DOHH2 (cell line): ENCODE measurements at regions not wholly inside any gene's neighbourhood (a gene's known extent, or its start where the extent isn't known, plus 50 kb on each side); places are given as distances from the start of the nearest gene placed in this dataset.

ENCODE experiments used
- H3F3A ChIP-seq: fragments of 200-600 bp; sonication (generic), shearing (Covaris generic); 2 replicates; pipeline ENCODE4 v1.6.0; 2016; ENCODE audit warnings: antibody characterized with exemption, mild to moderate bottlenecking; ENCODE audit not compliant: control insufficient read depth, insufficient read depth
- H3K27ac ChIP-seq: fragments of 200-600 bp; sonication (generic); 2 replicates; pipeline ENCODE4 v1.5.1; 2014; ENCODE audit warnings: low read depth, mild to moderate bottlenecking, low read length, moderate library complexity
- H3K27me3 ChIP-seq: fragments of 200-600 bp; sonication (generic); 2 replicates; pipeline ENCODE4 v1.6.1; 2014; ENCODE audit warnings: mild to moderate bottlenecking, low read length, mixed read lengths; ENCODE audit not compliant: control insufficient read depth
- H3K36me3 ChIP-seq: fragments of 200-600 bp; sonication (generic); 2 replicates; pipeline ENCODE4 v1.6.1; 2014; ENCODE audit warnings: mild to moderate bottlenecking, low read length, moderate library complexity, mixed read lengths; ENCODE audit not compliant: control insufficient read depth
- H3K4me1 ChIP-seq: fragments of 200-600 bp; sonication (generic); 2 replicates; pipeline ENCODE4 v1.6.1; 2014; ENCODE audit warnings: mild to moderate bottlenecking, low read length, mixed read lengths; ENCODE audit not compliant: control insufficient read depth
- H3K4me2 ChIP-seq: fragments of 200-600 bp; sonication (generic); 2 replicates; pipeline ENCODE4 v1.6.0; 2014; ENCODE audit warnings: mild to moderate bottlenecking, low read length, moderate library complexity
- H3K4me3 ChIP-seq: fragments of 200-600 bp; sonication (generic); 2 replicates; pipeline ENCODE4 v1.5.1; 2014; ENCODE audit warnings: mild to moderate bottlenecking, low read length, mixed read lengths
- H3K79me2 ChIP-seq: fragments of 200-600 bp; sonication (generic); 2 replicates; pipeline ENCODE4 v1.6.1; 2014; ENCODE audit warnings: mild to moderate bottlenecking, low read length, mixed read lengths; ENCODE audit not compliant: control insufficient read depth
- H3K9me2 ChIP-seq: fragments of 200-600 bp; sonication (generic); replicated peaks from 2 replicates; pipeline ENCODE4 v1.6.1; 2014; ENCODE audit warnings: mild to moderate bottlenecking, low read length, mixed read lengths; ENCODE audit not compliant: control insufficient read depth
- H3K9me3 ChIP-seq: fragments of 200-600 bp; sonication (generic); 2 replicates; pipeline ENCODE4 v1.6.1; 2014; ENCODE audit warnings: antibody characterized with exemption, low read length, mixed read lengths; ENCODE audit not compliant: control insufficient read depth, insufficient read depth
- H4K20me1 ChIP-seq: fragments of 200-600 bp; sonication (generic); 2 replicates; pipeline ENCODE4 v1.6.0; 2014; ENCODE audit warnings: low read depth, mild to moderate bottlenecking, antibody characterized with exemption, low read length, moderate library complexity; ENCODE audit not compliant: control insufficient read depth, insufficient read depth
- EZH2phosphoT487 ChIP-seq: fragments of 200-600 bp; sonication (generic); IDR thresholded peaks from 2 replicates; pipeline ENCODE4 v1.6.1; 2017; ENCODE audit warnings: borderline replicate concordance, mild to moderate bottlenecking, antibody characterized with exemption, low read length, moderate library complexity, mixed read lengths
- TF ChIP-seq, protein P1 (sequence below): fragments of 200-600 bp; sonication (generic); IDR thresholded peaks from one replicate; pipeline ENCODE4 v1.5.1; 2014; ENCODE audit warnings: antibody characterized with exemption, mild to moderate bottlenecking, low read depth, low read length; ENCODE audit not compliant: poor library complexity, severe bottlenecking

DNA sequence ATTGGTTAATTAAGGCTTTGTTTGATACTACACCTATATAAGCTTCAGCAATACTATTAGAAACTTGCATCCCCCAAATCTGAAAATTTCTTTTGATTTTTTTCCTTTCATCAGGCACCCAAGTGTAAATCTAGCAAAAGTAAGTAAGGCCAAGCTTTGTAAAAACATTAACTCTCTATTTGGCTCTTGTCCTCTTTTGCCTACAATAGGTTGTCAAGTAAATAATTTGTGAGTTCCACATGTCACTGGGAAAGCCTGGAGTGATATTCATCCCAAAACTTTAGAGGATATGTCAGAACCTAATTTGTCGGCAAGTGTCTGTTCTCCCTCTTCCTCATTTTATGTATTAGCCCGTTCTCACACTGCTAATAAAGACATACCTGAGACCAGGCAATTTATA is 492.4 kb downstream of the IPMK start:
- Histone ChIP-seq H3K79me2 (no peaks in the 10 kb centered on the region), H3K27me3 (no peaks in the 10 kb centered on the region), H3K4me1 (no peaks in the 10 kb centered on the region), H3F3A (no peaks in the 10 kb centered on the region), H4K20me1 (no peaks in the 10 kb centered on the region), H3K9me3 (no peaks in the 10 kb centered on the region), H3K4me3 (no peak overlapping the region), H3K27ac (no peak overlapping the region), H3K4me2 (no peak overlapping the region), H3K9me2 (no peaks in the 10 kb centered on the region), H3K36me3 (no peaks in the 10 kb centered on the region)
- TF ChIP-seq, protein P1, sequence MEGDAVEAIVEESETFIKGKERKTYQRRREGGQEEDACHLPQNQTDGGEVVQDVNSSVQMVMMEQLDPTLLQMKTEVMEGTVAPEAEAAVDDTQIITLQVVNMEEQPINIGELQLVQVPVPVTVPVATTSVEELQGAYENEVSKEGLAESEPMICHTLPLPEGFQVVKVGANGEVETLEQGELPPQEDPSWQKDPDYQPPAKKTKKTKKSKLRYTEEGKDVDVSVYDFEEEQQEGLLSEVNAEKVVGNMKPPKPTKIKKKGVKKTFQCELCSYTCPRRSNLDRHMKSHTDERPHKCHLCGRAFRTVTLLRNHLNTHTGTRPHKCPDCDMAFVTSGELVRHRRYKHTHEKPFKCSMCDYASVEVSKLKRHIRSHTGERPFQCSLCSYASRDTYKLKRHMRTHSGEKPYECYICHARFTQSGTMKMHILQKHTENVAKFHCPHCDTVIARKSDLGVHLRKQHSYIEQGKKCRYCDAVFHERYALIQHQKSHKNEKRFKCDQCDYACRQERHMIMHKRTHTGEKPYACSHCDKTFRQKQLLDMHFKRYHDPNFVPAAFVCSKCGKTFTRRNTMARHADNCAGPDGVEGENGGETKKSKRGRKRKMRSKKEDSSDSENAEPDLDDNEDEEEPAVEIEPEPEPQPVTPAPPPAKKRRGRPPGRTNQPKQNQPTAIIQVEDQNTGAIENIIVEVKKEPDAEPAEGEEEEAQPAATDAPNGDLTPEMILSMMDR = no peak
- no peak for TF ChIP-seq EZH2phosphoT487

DNA sequence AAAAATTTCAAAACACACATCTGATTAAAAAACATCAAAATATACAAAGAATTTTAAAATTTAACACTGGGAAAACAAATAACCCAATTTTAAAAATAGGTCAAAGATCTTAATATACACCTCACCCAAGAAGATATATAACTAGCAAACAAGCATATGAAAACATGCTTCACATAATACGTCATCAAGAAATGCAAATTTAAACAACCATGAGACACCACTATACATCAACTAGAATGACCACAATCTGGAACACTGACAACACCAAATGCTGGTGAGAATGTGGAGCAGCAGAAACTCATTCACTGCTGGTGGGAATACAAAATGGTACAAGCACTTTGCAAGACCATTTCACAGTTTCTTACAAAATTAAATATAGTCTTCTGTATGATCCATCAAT is 498.4 kb downstream of the IPMK start:
- TF ChIP-seq, protein P1 = no peak
- TF ChIP-seq EZH2phosphoT487 = no peak
- no peaks in the 10 kb centered on the region for H3K9me3 ChIP-seq
- H3K27ac ChIP-seq = no peak overlapping the region
- H3K9me2 ChIP-seq = no peaks in the 10 kb centered on the region
- H3K4me1 ChIP-seq = no peaks in the 10 kb centered on the region
- no peaks in the 10 kb centered on the region for H4K20me1 ChIP-seq
- no peaks in the 10 kb centered on the region for H3K27me3 ChIP-seq
- no peak overlapping the region for H3K4me3 ChIP-seq
- no peaks in the 10 kb centered on the region for H3K36me3 ChIP-seq
- no peaks in the 10 kb centered on the region for H3K79me2 ChIP-seq
- no peaks in the 10 kb centered on the region for H3F3A ChIP-seq
- H3K4me2 ChIP-seq = no peak overlapping the region

DNA sequence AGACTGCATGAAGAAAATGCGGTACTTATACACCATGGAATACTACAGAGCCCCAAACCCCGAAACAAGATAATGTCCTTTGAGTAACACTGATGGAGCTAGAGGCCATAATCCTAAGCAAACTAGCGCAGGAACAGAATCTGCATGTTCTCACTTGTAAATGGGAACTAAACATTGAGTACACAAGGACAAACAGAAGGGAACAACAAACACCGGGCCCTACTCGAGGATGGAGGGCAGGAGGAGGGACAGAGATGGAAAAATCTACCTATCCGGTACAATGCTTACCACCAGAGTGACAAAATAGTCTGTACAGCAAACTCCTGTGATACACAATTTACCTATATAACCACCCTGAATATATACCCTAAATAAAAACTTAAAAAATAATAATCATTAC is 507.9 kb downstream of the IPMK start:
- no peaks in the 10 kb centered on the region for H3K79me2 ChIP-seq
- no peaks in the 10 kb centered on the region for H3F3A ChIP-seq
- H3K9me3 ChIP-seq = no peaks in the 10 kb centered on the region
- H4K20me1 ChIP-seq = no peaks in the 10 kb centered on the region
- H3K27me3 ChIP-seq = no peaks in the 10 kb centered on the region
- no peak overlapping the region for H3K4me2 ChIP-seq
- H3K4me3 ChIP-seq = no peak overlapping the region
- no peak overlapping the region for H3K27ac ChIP-seq
- TF ChIP-seq, protein P1 = no peak
- TF ChIP-seq EZH2phosphoT487 = no peak
- no peaks in the 10 kb centered on the region for H3K9me2 ChIP-seq
- no peaks in the 10 kb centered on the region for H3K36me3 ChIP-seq
- no peaks in the 10 kb centered on the region for H3K4me1 ChIP-seq

GRCh38 chr10:57754803-57755202 is 512.9 kb downstream of the IPMK start:
- Histone ChIP-seq H3K36me3 (no peaks in the 10 kb centered on the region), H3K79me2 (no peaks in the 10 kb centered on the region), H3F3A (no peaks in the 10 kb centered on the region), H4K20me1 (no peaks in the 10 kb centered on the region), H3K4me3 (no peak overlapping the region), H3K9me2 (no peaks in the 10 kb centered on the region), H3K27ac (no peak overlapping the region), H3K9me3 (no peaks in the 10 kb centered on the region), H3K4me1 (no peaks in the 10 kb centered on the region), H3K27me3 (no peaks in the 10 kb centered on the region), H3K4me2 (no peak overlapping the region)
- no peak for TF ChIP-seq EZH2phosphoT487
- TF ChIP-seq, protein P1 = no peak
